ENCODE measurements at regions not wholly inside any gene's neighbourhood (a gene's known extent, or its start where the extent isn't known, plus 50 kb on each side); places are given as distances from the start of the nearest gene placed in this dataset.
"Not testable (repeated sequence)": the region's sequence is repeated elsewhere in the genome, so short reads cannot be mapped to it uniquely, and the experiment has no call there.

DNA sequence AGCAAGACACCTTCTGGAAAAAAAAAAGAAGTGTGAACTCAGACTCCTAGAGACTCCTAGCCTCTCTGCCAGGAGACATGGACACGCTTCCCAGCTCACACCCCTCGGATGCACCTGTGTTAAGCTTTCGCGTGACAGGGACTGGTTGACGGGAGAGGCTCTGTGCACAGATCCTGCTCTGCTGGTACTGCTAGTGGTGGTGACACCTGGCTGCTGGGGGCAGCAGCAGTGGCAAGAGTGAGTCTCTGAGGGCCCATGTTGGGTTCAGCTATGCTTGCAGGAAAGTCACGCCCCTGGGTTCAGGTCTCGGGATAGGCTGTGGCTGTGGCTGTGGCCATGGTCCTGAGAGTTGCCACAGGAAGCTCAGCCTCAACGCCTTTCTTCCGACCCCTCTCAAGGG is 81.1 kb downstream of the XRCC2 start:
- TF ChIP-seq POLR2A (IDR thresholded peaks at IDR 0.05; ENCODE audit: extremely low read depth, insufficient read length), result no peak
- no peak for TF ChIP-seq MYC (IDR thresholded peaks at IDR 0.05; ENCODE audit: low read depth, low read length)
- TF ChIP-seq, protein P1, sequence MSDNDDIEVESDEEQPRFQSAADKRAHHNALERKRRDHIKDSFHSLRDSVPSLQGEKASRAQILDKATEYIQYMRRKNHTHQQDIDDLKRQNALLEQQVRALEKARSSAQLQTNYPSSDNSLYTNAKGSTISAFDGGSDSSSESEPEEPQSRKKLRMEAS (IDR thresholded peaks at IDR 0.05; ENCODE audit: low read depth, low read length), result no peak
- TF ChIP-seq, protein P2, sequence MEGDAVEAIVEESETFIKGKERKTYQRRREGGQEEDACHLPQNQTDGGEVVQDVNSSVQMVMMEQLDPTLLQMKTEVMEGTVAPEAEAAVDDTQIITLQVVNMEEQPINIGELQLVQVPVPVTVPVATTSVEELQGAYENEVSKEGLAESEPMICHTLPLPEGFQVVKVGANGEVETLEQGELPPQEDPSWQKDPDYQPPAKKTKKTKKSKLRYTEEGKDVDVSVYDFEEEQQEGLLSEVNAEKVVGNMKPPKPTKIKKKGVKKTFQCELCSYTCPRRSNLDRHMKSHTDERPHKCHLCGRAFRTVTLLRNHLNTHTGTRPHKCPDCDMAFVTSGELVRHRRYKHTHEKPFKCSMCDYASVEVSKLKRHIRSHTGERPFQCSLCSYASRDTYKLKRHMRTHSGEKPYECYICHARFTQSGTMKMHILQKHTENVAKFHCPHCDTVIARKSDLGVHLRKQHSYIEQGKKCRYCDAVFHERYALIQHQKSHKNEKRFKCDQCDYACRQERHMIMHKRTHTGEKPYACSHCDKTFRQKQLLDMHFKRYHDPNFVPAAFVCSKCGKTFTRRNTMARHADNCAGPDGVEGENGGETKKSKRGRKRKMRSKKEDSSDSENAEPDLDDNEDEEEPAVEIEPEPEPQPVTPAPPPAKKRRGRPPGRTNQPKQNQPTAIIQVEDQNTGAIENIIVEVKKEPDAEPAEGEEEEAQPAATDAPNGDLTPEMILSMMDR (IDR thresholded peaks at IDR 0.05; ENCODE audit: low read depth, low read length), result no peak
- H3K4me3 ChIP-seq (ENCODE audit: low read depth, low read length), result no peak overlapping the region
- DNase-seq (ENCODE audit: low read depth), result peak; percentile 15

DNA sequence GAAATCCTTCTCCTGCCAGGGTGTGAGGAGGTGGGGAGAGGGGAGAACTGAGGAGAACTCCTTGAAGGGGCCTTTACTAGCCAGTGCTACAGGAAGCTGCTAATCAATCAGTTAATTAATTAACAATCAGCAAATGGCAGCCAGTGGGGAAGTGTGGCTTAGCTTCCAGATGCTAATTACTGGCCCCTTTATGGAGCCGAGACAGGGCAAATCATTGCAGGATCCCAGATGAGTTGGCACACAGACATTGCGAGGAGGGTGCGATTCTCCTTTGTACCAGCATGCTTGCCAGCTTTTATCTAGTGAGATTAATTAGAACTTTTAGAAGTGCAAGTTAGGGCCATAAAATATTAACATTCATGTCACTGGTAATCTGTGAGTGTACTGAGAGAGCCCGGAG is 84.0 kb downstream of the XRCC2 start:
- DNase-seq (ENCODE audit: low read depth), result no peak
- H3K4me3 ChIP-seq (ENCODE audit: low read depth, low read length), result no peak overlapping the region
- TF ChIP-seq POLR2A (IDR thresholded peaks at IDR 0.05; ENCODE audit: extremely low read depth, insufficient read length) (no peak), MYC (IDR thresholded peaks at IDR 0.05; ENCODE audit: low read depth, low read length) (no peak)
- TF ChIP-seq, protein P1 (IDR thresholded peaks at IDR 0.05; ENCODE audit: low read depth, low read length), result no peak
- TF ChIP-seq, protein P2 (IDR thresholded peaks at IDR 0.05; ENCODE audit: low read depth, low read length), result no peak

DNA sequence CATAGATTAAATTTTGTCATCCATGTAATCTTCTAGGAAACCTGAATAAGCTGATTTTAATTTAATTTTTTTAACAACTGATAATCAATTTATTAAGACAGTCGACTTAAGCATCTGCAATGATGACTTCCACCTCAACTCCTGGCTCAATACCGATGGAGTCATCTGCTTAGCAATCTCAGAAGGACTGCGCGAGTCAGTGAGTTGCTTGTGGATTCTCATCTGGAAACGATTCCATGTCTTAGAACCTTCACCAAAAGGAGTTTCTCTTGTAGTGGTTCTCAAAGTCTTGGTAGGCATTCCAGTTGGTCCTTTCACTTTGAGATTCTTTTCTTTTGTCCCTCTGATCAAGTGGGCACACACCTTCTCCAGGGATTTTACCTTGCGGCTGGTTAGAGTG is 85.5 kb downstream of the XRCC2 start:
- no peak overlapping the region for H3K4me3 ChIP-seq (ENCODE audit: low read depth, low read length)
- TF ChIP-seq POLR2A (IDR thresholded peaks at IDR 0.05; ENCODE audit: extremely low read depth, insufficient read length), result no peak
- no peak for DNase-seq (ENCODE audit: low read depth)

DNA sequence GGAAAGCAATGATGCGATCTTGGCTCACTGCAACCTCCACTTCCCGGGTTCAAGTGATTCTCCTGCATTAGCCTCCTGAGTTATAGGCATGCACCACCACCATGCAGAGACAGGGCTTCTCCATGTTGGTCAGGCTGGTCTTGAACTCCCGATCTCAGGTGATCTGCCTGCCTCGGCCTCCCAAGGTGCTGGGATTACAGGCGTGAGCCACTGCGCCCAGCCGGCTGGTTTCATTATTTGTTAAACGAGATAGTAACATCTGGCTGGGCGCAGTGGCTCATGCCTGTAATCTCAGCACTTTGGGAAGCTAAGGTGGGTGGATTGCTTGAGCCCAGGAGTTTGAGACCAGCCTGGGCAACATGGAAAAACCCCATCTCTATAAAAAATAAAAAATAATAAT is 86.1 kb downstream of the XRCC2 start:
- DNase-seq (ENCODE audit: low read depth); H3K4me3 ChIP-seq (ENCODE audit: low read depth, low read length): not testable (repeated sequence)

DNA sequence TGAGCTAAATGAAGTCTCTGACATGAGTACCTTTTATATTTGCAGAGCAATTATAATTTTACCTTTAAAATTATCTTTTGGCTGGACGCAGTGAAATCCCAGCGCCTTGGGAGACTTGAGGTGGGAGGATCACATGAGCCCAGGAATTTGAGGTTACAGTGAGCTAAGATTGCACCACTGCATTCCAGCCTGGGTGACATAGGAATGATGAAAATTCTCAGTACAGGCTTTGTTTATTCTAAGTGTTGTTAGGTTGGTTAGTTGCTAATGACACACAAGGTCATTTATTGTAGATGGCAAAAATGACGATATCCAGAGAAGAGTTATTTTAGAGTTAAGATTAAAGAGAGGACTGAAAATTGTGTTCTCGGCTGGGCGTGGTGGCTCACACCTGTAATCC is 87.6 kb downstream of the XRCC2 start:
- H3K4me3 ChIP-seq (ENCODE audit: low read depth, low read length), result no peak overlapping the region
- DNase-seq (ENCODE audit: low read depth), result no peak
- TF ChIP-seq POLR2A (IDR thresholded peaks at IDR 0.05; ENCODE audit: extremely low read depth, insufficient read length), result no peak
- no peak for TF ChIP-seq MYC (IDR thresholded peaks at IDR 0.05; ENCODE audit: low read depth, low read length)
- TF ChIP-seq, protein P1 (IDR thresholded peaks at IDR 0.05; ENCODE audit: low read depth, low read length), result no peak
- TF ChIP-seq, protein P2 (IDR thresholded peaks at IDR 0.05; ENCODE audit: low read depth, low read length), result no peak

DNA sequence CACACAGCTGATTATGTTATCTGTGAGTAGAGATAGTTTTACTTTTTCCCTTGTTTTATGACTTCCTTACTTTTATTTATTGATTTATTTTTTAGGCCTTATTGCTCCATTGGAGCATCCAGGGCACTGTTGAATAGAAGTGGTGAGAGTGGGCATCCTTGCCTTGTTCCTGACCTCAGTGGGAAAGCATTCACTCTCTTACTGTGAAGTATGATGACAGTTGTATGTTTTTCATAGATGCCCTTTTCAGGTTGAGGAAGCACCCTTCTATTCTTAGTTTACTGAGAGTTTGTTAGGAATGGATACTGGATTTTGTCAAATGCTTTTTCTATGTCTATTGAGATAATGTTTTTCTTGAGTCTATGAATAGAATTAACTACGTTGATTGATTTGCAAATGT is 88.6 kb downstream of the XRCC2 start:
- TF ChIP-seq, protein P2 (IDR thresholded peaks at IDR 0.05; ENCODE audit: low read depth, low read length), result no peak
- TF ChIP-seq MYC (IDR thresholded peaks at IDR 0.05; ENCODE audit: low read depth, low read length) (no peak), POLR2A (IDR thresholded peaks at IDR 0.05; ENCODE audit: extremely low read depth, insufficient read length) (no peak)
- TF ChIP-seq, protein P1 (IDR thresholded peaks at IDR 0.05; ENCODE audit: low read depth, low read length), result no peak
- no peak overlapping the region for H3K4me3 ChIP-seq (ENCODE audit: low read depth, low read length)
- DNase-seq (ENCODE audit: low read depth), result no peak

DNA sequence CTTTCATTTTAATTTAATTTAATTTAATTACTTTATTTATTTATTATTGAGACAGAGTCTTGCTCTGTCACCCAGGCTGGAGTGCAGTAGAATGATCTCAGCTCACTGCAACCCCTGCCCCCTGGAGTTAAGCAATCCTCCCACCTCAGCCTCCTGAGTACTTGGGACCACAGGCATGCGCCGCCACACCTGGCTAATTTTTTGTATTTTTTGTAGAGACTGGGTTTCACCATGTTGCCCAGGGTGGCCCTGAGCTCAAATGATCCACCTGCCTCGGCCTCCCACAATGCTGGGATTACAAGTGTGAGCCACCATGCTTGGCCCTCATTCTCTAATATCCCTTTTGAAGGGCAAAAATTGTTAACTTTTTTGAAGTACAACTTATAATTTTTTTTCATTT is 92.9 kb downstream of the XRCC2 start:
- TF ChIP-seq, protein P2 (IDR thresholded peaks at IDR 0.05; ENCODE audit: low read depth, low read length), result no peak
- TF ChIP-seq MYC (IDR thresholded peaks at IDR 0.05; ENCODE audit: low read depth, low read length) (no peak), POLR2A (IDR thresholded peaks at IDR 0.05; ENCODE audit: extremely low read depth, insufficient read length) (no peak)
- TF ChIP-seq, protein P1 (IDR thresholded peaks at IDR 0.05; ENCODE audit: low read depth, low read length), result no peak
- H3K4me3 ChIP-seq (ENCODE audit: low read depth, low read length), result no peak overlapping the region
- DNase-seq (ENCODE audit: low read depth), result no peak
